Ovary (tissue), 7 donors: ENCODE measurements at regions not wholly inside any gene's neighbourhood (a gene's known extent, or its start where the extent isn't known, plus 50 kb on each side); places are given as distances from the start of the nearest gene placed in this dataset.

ENCODE experiments used
- DNase-seq, 5 donors: peaks; one replicate each; pipeline ENCODE4 v3.0.0-alpha.2; 2019 to 2020
- H3K27ac ChIP-seq, 2 donors: fragments of 200-600 bp; one replicate each; pipeline versions ENCODE4 v1.5.1 to v1.8.0; 2019 to 2022
- H3K27me3 ChIP-seq: fragments of 200-600 bp; one replicate; pipeline ENCODE4 v1.8.0; 2022
- H3K36me3 ChIP-seq: fragments of 200-600 bp; sonication (generic); one replicate; pipeline ENCODE4 v1.5.1; 2019
- H3K4me1 ChIP-seq: one replicate; pipeline ENCODE4 v1.8.1; 2013; ENCODE audit warnings: mild to moderate bottlenecking, moderate library complexity; ENCODE audit not compliant: insufficient read depth
- H3K4me3 ChIP-seq: fragments of 200-600 bp; sonication (generic); one replicate; pipeline ENCODE4 v1.5.1; 2017
- H3K9me3 ChIP-seq, 2 donors: fragments of 200-600 bp in 1 of 2; sonication (generic) in 1 of 2; one replicate each; pipeline versions ENCODE4 v1.5.1 to v1.8.1; 2013 to 2019; ENCODE audit warnings: mild to moderate bottlenecking in 1 of 2, moderate library complexity in 1 of 2
- EP300 ChIP-seq: sonication (generic); formaldehyde crosslinking; IDR thresholded peaks from one replicate; pipeline ENCODE4 v1.6.1; 2017; ENCODE audit warnings: antibody characterized with exemption
- POLR2A ChIP-seq: fragments of 450-650 bp; IDR thresholded peaks from one replicate; pipeline ENCODE4 v1.6.1; 2017; ENCODE audit warnings: antibody characterized with exemption, mild to moderate bottlenecking, moderate library complexity
- WGBS, 3 donors: extraction: QIAGEN DNeasy Blood & Tissue Kit in 1 of 3; methylation state at CpG; one replicate each; pipeline versions ENCODE4 v1.1.5 to v1.1.7; 2013 to 2017; 5-methylcytosine and 5-hydroxymethylcytosine counted together
- intact Hi-C, 4 donors: fragments of 100-400 bp; cut with DNase I; formaldehyde crosslinking; loops; one replicate each; pipeline versions ENCODE4 v1.11.0 to v1.15.1; 2022 to 2023
- TF ChIP-seq, protein P1 (sequence below), 3 donors: fragments of 450-650 bp in 2 of 3; fragments of 200-600 bp in 1 of 3; IDR thresholded peaks; one replicate each; pipeline versions ENCODE4 v1.5.1 to v1.8.0; 2016 to 2022; ENCODE audit warnings: antibody characterized with exemption in 3 of 3, mild to moderate bottlenecking in 1 of 3
- donor health status: DM: no; HTN: no; CAD: no; lungs with moderate emphysema.
- donor health status: DM: no; HTN: no; CAD: no.
- donor health status: Bipolar disorder and iron deficiency.
- donor health status: DM: no; HTN: no; CAD: no.
- donor health status: DM: yes; HTN: yes; CAD: no.

- H3K27ac ChIP-seq: no peak overlapping the region
- no peaks in the 10 kb centered on the region for H3K27me3 ChIP-seq
- DNase-seq: no peak
- no peak for TF ChIP-seq EP300
- no peak for TF ChIP-seq POLR2A
- TF ChIP-seq, protein P1, sequence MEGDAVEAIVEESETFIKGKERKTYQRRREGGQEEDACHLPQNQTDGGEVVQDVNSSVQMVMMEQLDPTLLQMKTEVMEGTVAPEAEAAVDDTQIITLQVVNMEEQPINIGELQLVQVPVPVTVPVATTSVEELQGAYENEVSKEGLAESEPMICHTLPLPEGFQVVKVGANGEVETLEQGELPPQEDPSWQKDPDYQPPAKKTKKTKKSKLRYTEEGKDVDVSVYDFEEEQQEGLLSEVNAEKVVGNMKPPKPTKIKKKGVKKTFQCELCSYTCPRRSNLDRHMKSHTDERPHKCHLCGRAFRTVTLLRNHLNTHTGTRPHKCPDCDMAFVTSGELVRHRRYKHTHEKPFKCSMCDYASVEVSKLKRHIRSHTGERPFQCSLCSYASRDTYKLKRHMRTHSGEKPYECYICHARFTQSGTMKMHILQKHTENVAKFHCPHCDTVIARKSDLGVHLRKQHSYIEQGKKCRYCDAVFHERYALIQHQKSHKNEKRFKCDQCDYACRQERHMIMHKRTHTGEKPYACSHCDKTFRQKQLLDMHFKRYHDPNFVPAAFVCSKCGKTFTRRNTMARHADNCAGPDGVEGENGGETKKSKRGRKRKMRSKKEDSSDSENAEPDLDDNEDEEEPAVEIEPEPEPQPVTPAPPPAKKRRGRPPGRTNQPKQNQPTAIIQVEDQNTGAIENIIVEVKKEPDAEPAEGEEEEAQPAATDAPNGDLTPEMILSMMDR (IDR thresholded peaks at IDR 0.05): no peak
- H3K4me1 ChIP-seq: no peaks in the 10 kb centered on the region
- no peak overlapping the region for H3K4me3 ChIP-seq
- 82 to 91% (median 85%) methylated on average over 27 to 28 of the region's 28 CpGs for WGBS, 3 donors
- intact Hi-C loops: no loop called here
- H3K9me3 ChIP-seq: no peaks in the 10 kb centered on the region
- no peaks in the 10 kb centered on the region for H3K36me3 ChIP-seq
These were observed 137.3 kb downstream of the TRIB2 start for GRCh38 chr2:12854001-12854530.

GRCh38 chr2:12855508-12855907, 138.8 kb downstream of the TRIB2 start:
- Histone ChIP-seq H3K9me3 (no peaks in the 10 kb centered on the region), H3K4me3 (no peak overlapping the region), H3K4me1 (no peaks in the 10 kb centered on the region), H3K36me3 (no peaks in the 10 kb centered on the region), H3K27ac (no peak overlapping the region), H3K27me3 (no peaks in the 10 kb centered on the region)
- no peak for DNase-seq
- intact Hi-C loops: no loop called here
- no peak for TF ChIP-seq POLR2A
- TF ChIP-seq, protein P1 (IDR thresholded peaks at IDR 0.05): no peak
- no peak for TF ChIP-seq EP300

GRCh38 chr2:12856934-12857601, 140.3 kb downstream of the TRIB2 start:
- intact Hi-C loops: no loop called here
- H3K27me3 ChIP-seq: no peaks in the 10 kb centered on the region
- H3K27ac ChIP-seq: no peak overlapping the region
- no peak for DNase-seq
- 32 to 49% (median 33%) methylated on average over 3 of the region's 3 CpGs for WGBS, 3 donors
- H3K4me3 ChIP-seq: no peak overlapping the region
- H3K9me3 ChIP-seq: no peaks in the 10 kb centered on the region
- no peaks in the 10 kb centered on the region for H3K36me3 ChIP-seq
- TF ChIP-seq EP300 (no peak), POLR2A (no peak)
- TF ChIP-seq, protein P1 (IDR thresholded peaks at IDR 0.05): no peak
- H3K4me1 ChIP-seq: no peaks in the 10 kb centered on the region

GRCh38 chr2:12857891-12858290, 141.2 kb downstream of the TRIB2 start:
- Histone ChIP-seq H3K27me3 (no peaks in the 10 kb centered on the region), H3K4me3 (no peak overlapping the region), H3K4me1 (no peaks in the 10 kb centered on the region), H3K9me3 (no peaks in the 10 kb centered on the region), H3K36me3 (no peaks in the 10 kb centered on the region), H3K27ac (no peak overlapping the region)
- intact Hi-C loops: no loop called here
- WGBS, 3 donors: 67 to 83% (median 75%) methylated on average over 1 of the region's 1 CpG
- no peak for DNase-seq
- TF ChIP-seq POLR2A (no peak), EP300 (no peak)
- TF ChIP-seq, protein P1 (IDR thresholded peaks at IDR 0.05): no peak
